ENCODE measurements at regions not wholly inside any gene's neighbourhood (a gene's known extent, or its start where the extent isn't known, plus 50 kb on each side); places are given as distances from the start of the nearest gene placed in this dataset.
"Not testable (repeated sequence)": the region's sequence is repeated elsewhere in the genome, so short reads cannot be mapped to it uniquely, and the experiment has no call there.

DNA sequence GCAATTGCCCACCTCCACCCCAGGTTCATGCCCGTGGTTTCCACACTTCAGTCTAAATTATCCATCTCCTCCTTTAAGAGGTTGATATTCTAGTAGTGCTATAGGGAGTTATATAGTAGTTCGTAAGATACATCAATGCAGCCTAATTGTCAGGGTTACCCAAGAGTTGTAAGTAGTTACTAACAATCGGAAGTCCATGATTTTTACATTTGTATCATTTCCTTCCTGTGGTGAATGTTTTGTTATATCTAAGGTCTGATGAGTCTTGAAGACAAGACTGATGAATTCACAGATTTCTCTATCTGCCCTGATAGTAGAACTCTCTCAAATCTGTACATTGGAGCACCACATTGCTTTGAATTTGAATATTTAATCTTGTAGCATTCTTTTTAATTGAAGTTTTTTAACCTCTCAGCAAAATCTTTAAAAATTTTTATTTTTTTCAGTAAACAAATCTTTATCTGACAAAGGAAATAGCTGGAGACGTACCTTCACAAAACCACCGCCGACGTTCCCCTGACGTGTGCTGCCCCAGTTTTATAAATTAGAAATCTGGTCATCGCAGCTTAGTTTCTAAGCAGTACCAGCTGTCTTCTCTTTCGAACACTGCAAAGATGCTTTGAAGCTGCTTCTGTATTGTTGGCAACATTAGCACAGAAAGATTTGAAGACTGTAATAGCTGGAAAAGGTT lies 264.5 kb downstream of the SOCS6 start:
- no peak for DNase-seq

DNA sequence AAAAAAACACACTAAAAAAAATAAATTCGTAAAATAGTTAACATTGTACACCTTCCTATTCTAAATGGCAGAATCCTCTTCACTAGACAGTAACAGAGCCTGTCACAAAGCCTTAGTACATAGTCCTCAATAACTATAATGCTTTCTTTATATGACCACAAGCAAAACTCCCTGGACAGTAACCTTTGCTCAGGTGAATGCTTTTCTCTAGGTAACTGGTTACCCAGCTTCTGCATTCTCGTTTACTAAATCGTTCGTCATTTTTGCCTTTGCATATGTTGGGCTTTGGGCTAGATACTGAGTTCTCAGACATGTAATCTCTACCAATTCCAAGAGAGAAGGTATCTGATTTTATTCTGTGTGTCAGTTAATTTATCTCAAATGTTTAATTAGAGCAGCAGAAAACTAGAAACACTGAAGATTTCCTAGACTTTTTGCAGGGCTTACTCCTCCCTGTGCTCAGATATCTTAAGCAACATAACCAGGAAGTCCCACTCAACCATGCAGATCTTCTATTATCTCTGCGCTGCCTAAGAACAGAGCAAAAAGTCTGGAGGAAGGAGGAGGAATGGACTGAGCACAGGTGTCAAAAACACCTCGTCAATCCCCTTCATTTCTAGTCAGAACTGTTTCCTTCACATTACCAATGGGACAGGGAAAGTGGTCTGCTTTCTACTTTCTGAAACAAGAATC lies 247.7 kb downstream of the SOCS6 start:
- no peak for DNase-seq

DNA sequence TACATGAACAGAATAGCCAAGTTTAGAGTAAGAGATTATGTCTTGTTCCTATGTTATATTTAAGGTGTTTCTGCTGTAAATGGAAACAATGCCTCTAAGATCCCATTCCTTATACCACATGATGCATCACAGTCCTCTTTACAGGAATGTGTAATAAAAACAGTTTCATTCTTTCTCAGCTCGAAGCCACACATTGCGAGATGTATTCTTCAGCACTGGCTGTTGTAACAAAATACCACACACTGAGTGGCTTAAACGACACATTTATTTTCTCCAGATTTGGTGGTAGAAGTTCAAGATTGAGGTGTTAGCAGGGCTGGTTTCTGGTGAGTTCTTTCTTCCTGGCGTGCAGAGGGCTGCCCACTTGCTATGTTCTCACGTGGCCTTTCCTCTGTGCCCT lies 246.2 kb downstream of the SOCS6 start:
- DNase-seq, result no peak

DNA sequence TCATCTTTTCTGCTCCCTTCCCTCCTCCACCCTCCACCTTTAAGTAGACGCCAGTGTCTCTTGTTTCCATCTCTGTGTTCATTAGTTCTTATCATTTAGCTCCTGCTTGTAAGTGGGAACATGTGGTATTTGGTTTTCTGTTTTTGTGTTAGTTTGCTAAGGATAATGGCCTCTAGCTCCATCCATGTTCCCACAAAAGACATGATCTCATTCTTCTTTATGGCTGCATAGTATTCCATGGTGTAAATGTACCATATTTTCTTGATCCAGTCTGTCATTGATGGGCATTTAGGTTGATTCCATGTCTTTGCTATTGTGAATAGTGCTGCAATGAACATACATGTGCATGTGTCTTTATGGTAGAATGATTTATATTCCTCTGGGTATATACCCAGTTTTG lies 236.5 kb downstream of the SOCS6 start:
- not testable (repeated sequence) for DNase-seq

DNA sequence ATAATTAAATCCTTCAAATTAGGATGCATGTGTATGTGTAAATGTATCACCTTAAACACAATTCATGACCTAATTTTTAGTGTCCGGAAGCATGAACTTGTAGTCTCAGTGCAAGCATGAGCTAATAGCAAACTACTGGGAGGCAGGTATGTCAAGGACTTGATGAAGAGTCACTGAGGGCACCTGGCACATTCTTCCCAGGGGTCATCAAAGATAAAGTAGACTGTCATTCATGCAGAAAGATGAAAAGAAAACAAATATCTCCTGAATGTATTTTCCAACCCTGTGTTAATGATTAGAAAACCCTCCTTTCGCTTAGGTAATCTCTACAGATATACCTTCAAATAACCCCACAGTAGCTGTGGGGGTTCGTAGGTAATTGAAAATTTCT lies 234.9 kb downstream of the SOCS6 start:
- DNase-seq, result no peak

DNA sequence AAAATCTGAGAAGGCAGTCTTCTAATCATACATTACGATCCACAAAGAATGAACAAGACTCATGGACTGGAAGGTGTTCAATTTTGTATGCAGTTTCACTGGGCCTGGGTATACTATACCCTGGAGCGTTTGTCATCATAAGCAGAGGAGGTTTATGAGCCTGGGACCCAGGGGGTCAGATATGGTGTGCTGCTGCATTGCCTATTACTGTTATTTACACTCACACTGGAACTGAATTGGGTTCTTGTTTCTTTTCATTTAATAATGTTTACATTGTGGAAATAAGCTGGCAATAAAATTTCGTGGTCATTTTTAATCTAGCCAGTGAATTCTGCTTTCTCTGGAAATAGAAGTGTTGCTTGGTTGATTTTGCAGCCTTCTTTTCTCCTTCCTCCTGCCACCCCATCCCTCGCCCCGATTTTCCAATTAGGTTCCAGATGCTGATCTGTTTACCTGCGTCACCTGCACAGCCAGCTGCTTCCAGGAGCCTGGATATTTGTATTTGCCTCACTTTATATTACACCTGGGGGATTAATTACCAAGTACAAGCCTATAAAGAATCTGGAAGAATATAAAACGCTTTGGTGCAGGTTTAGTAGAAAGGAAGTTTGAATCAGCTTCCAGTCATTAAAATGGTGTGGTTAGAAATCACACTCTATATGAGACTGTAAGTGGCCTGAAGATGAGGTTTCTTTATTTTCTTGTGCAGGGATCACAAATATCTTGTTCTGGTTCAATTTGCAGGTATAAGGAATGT lies 234.4 kb downstream of the SOCS6 start:
- DNase-seq, result no peak

DNA sequence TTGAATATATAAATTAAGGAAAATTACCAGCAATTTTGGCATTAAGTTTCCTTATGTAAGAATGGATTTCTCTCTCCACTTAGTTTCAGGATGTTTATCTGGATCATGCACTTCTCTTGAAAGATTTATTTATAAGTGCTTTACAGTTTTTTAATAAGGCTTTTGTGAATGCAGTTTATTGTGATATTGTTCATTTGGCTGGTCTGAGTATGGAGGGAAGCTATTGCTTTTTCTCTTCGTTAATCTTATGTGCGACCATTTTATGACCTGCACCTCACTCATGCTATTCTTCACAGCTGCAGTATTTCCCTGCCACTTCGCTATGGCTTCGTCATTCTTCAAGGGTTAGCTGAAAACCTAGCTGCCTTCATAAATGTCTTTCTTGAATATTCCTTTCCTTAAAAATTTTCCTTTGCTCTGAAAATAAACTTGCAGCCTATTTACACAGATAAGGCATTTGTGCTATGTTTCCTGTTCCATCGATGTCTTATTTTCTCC lies 233.4 kb downstream of the SOCS6 start:
- no peak for DNase-seq

DNA sequence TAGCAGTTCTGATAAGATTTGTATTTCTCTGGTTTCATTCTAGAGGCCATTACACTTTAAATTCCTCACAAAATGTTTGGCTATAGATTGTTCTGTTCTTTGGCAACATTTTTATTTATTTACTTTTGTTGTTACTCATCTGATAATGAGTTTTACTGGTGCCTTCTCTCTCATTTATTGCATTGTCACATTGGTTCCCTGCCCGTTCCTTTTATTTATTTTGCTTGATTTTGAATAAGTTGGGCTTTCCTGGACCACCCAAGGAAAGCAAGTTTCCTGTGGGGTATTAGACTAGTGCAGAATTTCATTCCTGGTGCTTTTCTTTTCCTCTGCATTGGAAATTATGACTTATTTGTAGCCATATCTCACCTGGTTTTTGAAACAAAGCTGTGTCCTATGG lies 232.0 kb downstream of the SOCS6 start:
- no peak for DNase-seq

DNA sequence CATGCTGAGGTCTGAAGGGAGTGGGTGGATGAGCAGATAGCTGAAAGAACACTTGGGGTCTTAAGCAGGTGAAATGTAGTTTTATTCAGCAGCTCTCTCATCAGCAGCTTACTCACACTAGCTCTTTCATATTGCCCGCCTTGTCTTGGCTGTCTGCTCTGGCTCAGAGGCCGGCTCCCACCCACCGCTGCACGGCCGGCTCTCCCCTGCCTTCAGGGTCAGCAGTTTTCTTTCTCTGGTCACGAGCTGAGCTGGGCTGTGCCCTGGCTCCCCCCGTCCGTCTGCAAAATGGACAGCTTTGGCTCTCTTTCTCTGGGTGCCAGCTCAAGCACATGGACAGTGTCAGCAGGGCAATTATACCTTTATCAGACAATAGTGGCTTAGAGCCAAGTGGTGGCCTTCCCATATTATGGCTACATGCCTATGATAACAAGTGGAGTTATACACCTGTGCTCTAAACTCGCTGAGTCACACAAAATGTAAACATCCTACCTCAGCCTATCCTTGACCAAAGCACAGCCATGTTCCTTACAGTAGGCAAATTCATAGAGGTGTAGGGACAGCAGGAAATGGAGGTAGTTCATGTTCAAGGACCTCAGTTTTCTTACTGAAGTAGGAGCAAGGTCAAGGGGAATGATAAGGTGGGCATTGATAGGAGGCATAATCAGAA lies 224.8 kb downstream of the SOCS6 start:
- DNase-seq, result no peak

DNA sequence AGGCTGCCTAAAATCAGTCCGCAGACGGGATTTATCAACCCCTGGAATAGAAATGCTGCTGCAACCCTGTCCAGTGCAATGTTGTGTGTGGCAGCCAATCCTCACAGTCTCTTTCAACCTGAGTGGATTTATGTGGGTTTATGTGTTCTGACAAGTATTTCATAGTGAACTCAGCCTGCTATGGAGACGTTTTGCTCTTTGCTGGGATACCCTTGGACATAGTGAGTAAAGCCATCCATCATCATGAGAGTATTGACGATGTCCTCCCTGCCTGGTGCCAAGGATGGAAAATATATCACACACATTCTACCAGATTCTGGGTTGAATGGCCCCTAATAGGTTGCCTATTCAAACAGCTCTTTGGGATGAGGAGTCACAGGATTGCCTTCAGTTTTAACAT lies 219.1 kb downstream of the SOCS6 start:
- DNase-seq, result no peak

DNA sequence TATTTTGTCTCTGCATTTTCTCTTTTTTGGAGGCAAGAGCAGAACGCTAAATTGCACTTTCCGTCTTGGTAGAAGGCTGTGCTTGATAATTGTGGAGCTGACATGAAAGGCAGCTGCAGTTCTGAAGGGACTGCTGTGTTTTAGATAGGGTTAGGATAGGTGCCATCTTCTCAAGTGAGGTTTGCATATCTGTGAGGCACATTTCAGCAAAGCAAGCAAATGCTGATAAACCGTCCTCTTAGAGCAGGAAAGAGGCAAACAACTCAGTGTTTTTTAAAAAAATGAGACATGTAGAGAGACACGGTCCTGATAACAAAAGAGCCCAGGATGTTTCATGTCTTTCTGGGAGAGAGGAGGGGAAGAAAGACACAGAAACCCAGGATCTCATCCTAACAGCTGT lies 217.7 kb downstream of the SOCS6 start:
- DNase-seq, result no peak

DNA sequence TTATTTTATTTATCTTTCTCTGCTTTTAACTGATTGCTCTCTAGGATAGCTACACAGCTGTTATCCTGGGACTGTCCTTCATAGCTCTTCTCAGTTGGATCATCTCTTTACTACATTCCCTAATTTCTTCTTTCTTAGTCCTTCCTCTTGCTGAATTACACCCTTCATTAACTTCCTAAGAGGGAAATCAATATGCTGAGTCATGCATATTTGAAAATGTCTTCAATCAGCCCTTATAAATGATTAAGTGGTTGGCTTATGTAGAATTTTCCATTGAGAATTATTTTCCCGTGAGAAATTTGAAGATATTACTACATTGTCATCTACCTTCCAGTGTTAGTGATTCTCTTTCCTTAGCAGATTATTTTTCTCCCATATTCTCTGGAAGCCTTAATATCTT lies 214.2 kb downstream of the SOCS6 start:
- no peak for DNase-seq

DNA sequence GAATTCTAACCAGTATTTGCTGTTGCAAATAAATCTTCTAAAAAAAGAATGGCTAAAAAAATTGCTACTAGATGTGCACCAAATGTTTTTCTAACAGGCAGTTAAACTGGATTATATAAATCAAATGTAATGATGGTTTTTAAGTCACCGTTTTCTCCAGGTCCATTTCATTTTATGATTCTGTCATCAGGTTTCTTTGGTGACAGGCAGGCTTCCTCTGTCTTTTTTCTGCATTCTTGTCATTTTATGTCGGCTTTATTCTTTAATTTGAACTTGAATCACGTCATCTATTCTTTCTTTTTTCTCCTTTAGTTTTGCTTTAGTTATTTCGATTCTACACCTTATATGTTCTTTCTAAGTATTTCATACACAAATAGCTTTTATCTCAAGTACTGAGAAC lies 212.5 kb downstream of the SOCS6 start:
- DNase-seq, result no peak

DNA sequence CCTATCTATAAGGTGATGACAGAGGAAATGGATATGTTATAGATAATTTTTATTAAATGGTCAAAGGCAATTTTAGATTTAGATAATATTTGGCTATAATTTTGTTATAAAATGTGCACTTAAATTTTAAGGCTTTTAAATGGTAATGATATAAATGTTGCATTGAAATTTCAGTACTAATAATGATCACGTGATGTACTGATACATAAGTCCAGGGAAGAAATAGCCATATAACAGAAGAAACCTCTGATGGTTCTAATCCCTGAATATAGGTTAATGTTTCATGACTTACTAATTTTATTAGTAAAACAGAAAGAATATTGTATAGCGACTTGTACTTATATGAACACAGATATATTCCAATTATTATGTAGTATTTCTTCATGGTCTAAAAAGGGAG lies 211.9 kb downstream of the SOCS6 start:
- DNase-seq, result no peak

DNA sequence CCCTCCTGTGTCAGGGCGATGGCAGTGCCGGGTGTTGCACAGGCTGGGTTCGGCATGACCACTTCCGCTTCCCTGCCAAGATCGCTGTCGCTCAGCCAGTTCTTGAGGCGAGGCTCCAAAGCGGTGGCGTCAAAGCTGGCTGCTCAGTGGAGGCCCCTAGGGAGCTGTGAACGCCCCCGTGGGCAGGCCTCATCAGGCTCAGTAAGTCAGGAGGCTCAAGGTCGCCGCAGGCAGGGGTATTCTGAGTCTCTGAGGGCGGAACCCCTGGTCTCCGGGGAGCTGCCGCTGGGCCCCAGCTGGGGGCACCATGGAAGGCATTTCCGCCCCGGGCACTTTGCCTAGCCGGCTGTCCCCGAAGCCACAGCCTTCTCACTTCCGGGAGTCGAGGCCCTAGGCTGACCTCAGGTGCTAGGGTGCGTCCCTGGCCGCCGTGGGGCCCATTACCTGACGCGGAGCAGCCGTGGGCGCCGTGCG lies 210.4 kb downstream of the SOCS6 start:
- peak; percentile 51 to 75 for DNase-seq

DNA sequence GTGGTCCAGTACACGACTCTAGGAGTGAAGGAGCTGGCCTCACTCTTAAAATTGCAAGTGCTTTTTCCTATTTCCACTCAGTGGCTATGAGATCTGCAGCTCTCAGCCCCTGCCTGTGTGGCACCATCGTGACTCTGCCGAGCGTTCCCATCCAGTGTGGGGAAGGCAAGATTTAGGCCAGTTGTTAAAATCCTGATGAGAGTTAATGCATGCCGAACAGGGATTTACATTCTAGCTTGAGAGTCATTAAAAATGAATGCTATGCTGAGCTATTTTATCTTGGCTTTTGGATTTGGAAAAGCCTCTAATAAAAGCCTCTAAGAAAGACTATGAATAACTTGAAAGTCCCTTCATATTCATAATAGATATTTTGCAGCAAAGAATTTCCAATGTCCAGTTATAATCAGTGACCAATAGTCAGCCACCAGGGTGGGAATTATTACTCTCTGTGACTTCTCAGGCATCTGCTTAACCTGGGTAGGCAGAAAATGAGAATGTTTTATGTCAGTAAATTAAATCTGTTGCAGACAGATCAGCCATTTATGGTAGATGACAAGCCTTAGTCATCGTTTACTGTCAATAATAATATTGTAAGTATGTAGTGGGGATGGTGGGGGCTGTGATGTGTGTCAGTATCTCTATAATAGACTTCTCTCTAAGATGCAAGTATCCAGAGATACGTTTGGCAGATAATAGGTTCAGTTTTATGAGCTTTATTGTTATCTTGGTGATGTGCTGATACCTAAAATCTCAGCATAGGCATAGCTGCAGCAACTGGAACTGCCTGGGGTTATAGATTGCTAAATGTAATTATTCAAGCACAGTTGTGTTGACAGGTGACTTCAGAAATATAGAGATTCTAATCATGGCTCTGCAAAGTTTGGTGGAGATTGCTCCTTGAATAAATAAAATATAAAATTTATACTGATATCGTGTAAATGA lies 207.8 kb downstream of the SOCS6 start:
- no peak for DNase-seq

DNA sequence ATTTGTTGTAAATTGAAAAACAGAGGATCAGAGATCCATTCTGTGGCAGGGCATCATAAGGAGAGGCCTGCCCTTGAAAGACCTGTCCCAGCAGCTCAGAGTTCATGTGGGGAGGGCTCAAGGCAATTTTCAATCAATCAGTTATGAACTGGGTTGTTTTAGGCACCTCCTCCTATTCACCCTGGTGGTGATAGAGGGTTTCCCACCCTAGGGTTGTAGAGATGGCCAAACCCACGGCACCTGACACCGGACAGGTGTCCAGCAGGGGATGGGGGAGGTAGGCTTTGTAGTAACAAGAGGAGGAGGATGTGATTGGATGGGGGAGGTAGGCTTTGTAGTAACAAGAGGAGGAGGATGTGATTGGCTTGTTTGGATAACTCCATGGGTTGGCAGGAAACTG lies 205.7 kb downstream of the SOCS6 start:
- DNase-seq, result no peak

DNA sequence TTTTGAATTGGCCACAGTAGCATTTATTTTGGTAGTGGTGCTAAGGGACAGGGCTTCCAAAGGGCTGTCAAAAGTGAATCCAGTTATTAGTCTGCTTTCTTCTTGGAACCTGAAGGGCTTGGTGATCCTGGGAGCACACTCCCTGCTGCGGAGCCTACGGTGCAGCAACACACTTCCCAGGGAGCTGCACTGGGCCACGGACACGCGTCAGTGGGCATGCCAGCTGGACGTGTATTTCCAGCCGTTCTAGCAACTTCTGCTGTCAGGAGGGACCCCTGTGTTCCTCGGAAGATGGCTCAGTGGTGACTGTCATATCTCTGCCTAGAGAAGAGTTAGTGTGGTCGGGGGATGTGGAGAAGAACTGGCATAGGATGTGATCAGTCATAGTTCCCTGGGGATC lies 204.6 kb downstream of the SOCS6 start:
- DNase-seq, result no peak

DNA sequence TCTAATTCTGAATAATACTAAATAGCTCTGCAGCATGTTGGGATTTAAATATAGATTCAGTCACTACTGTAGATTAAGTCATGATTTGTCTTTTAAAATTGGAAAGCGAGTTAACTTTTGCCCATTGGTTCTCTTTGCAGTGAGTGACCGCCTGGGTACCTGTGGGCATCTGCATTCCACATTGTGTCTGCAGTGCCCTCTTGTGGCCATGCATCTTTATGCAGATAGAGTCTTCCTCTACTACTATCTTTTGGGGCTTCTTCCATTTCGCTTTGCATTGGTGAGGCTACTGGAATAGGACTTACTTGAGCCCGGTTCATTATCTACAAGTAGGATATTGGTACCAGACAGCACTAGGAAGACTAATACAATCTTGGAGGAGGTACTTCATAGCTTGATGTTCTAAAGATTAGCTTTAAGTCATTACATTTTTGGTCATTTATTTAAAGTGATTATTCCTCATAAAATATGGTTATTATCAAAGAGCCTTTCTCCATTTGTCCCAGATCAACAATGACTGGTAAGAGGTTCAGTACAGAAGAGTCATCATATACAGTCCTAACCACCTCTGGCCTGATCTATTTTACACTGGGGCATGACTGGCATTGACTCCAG lies 203.0 kb downstream of the SOCS6 start:
- DNase-seq, result peak; percentile 5 to 71

DNA sequence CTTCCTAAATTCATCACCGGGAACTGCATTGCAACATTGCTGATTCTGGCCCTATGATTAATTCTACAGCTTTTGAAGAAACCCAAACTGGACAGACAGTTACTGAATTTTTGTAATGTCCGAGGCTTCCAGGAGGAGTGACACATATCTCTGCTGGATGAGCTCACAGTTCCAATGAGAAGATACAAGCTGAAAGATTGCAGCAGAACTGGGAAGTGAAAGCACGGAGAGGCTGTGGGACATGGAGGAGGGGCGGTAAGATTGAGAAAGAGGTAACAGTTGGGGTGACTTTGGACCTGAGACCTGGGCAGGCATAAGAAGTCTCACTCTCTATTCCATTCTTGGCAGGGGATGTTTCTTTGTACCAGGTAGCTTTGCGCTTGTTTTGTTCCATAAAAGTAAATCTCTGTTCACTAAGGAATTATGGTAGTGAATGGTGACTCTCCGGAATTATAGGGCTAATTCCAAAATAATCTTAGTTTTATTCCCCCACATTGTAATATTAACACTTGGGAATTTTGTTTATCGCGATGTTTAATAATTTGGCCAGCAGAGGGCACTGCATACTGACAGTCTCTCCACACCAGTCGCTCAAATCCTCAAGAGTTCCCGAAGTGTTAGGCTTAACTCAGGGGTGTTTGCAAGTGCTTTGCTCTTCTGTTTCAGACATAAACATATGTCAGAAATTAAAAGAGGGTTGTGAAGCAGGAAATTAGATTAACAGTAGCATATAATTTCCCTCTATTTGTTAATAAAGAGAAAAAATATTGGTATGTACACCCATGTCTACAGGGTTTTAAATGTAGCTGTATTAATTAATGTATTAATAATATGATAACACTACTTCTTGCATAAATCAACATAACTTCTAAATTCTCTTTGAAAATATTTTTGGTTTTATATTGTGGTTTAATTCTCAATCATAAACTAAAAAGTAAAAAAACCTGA lies 201.4 kb downstream of the SOCS6 start:
- DNase-seq, result peak; percentile 4 to 58

Measured in NCI-H526 (cell line).